HepG2 (cell line): ENCODE measurements at regions not wholly inside any gene's neighbourhood (a gene's known extent, or its start where the extent isn't known, plus 50 kb on each side); places are given as distances from the start of the nearest gene placed in this dataset.

Experiments used
- ARNT2 ChIP-seq: sonication (generic); formaldehyde crosslinking; IDR thresholded peaks from 2 replicates; pipeline ENCODE4 v1.8.0; 2022; ENCODE audit warnings: mild to moderate bottlenecking, low read depth, missing genetic modification reagents, moderate library complexity
- CTCF ChIP-seq: sonication (generic); formaldehyde crosslinking; IDR thresholded peaks from 2 replicates; pipeline ENCODE4 v1.5.0; 2020; ENCODE audit warnings: mild to moderate bottlenecking, missing genetic modification reagents, moderate library complexity
- HNRNPH1 ChIP-seq: fragments of 200-400 bp; formaldehyde crosslinking; optimal IDR thresholded peaks from 2 replicates; pipeline ENCODE3; 2017; ENCODE audit warnings: mild to moderate bottlenecking, low read depth, low read length
- KDM4B ChIP-seq: sonication (generic); formaldehyde crosslinking; IDR thresholded peaks from 2 replicates; pipeline ENCODE4 v1.4.0; 2020; ENCODE audit warnings: missing genetic modification reagents
- ZNF879 ChIP-seq: sonication (generic); formaldehyde crosslinking; IDR thresholded peaks from 2 replicates; pipeline ENCODE4 v1.8.1; 2023; ENCODE audit warnings: missing genetic modification reagents

- TF ChIP-seq ARNT2 (CRISPR knock-in tag) = no peak
- no peak for TF ChIP-seq KDM4B (CRISPR knock-in tag)
- TF ChIP-seq CTCF = no peak
- no peak for TF ChIP-seq HNRNPH1
- no peak for TF ChIP-seq ZNF879 (CRISPR knock-in tag)
Observed at GRCh38 chr18:40357536-40357935, 1597.5 kb upstream of the PIK3C3 start.
